ENCODE measurements at regions not wholly inside any gene's neighbourhood (a gene's known extent, or its start where the extent isn't known, plus 50 kb on each side); places are given as distances from the start of the nearest gene placed in this dataset.

DNA sequence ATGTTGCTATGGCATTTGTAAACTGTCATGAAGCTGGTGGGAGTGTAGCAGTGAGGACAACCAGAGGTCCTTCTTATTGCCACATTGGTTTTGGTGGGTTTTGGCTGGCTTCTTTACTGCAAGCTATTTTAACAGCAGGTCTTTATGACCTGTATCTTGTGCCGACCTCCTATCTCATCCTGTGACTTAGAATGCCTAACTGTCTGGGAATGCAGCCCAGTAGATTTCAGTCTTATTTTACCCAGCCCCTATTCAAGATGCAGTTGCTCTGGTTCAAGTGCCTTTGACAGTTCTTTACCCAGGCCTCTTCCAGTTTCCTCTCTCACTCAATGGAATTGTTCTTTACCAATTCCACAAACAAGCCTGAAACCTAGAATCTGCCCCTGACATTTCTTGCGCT, 145.1 kb downstream of the KCNE4 start:
- TF ChIP-seq, protein P1, sequence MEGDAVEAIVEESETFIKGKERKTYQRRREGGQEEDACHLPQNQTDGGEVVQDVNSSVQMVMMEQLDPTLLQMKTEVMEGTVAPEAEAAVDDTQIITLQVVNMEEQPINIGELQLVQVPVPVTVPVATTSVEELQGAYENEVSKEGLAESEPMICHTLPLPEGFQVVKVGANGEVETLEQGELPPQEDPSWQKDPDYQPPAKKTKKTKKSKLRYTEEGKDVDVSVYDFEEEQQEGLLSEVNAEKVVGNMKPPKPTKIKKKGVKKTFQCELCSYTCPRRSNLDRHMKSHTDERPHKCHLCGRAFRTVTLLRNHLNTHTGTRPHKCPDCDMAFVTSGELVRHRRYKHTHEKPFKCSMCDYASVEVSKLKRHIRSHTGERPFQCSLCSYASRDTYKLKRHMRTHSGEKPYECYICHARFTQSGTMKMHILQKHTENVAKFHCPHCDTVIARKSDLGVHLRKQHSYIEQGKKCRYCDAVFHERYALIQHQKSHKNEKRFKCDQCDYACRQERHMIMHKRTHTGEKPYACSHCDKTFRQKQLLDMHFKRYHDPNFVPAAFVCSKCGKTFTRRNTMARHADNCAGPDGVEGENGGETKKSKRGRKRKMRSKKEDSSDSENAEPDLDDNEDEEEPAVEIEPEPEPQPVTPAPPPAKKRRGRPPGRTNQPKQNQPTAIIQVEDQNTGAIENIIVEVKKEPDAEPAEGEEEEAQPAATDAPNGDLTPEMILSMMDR (IDR thresholded peaks at IDR 0.05): no peak
- TF ChIP-seq POLR2A (IDR thresholded peaks at IDR 0.05) (no peak), EP300 (IDR thresholded peaks at IDR 0.05) (no peak)
